ENCODE measurements at regions not wholly inside any gene's neighbourhood (a gene's known extent, or its start where the extent isn't known, plus 50 kb on each side); places are given as distances from the start of the nearest gene placed in this dataset.

DNA sequence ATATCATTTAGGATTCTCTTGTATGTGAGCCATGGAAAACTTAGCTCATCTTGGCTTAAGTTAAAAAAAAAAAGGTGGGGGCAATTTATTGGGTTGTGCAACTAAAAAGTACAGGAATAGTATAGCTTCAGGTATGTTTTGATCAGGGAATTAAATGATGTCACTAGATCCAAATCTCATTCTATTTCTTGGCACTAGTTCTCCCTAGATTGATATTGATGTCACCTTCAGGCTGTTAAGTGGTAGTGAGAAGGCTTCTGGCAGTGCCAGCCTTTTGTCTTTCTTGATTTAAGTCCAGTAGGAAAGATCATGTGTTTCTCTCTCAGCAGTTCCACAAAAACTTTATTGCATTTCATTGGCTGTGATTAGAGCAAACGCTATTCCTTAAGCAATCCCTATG is 65.0 kb upstream of the ZBED5 start:
- 79 to 84% methylated on average over 1 of the region's 1 CpG for WGBS, 2 donors
- Histone ChIP-seq H3K4me3 (no peak overlapping the region), H3K4me1 (ENCODE audit: control insufficient read depth in 5 of 5, insufficient read depth in 5 of 5, low read length in 5 of 5) (peaks cover 0 to 8% (median 0%) of the 10 kb centered on the region in 5 donors), H3K36me3 (ENCODE audit: control insufficient read depth in 4 of 4, insufficient read depth in 4 of 4, low read length in 4 of 4) (no peaks in the 10 kb centered on the region), H3K27ac (ENCODE audit: low read depth in 1 of 2, low read length in 1 of 2) (no peak overlapping the region), H3K9ac (ENCODE audit: insufficient read depth in 1 of 2, low read length in 2 of 2) (no peak overlapping the region), H3K27me3 (ENCODE audit: control insufficient read depth in 3 of 3, insufficient read depth in 3 of 3, low read length in 2 of 3) (no peaks in the 10 kb centered on the region), H3K9me3 (ENCODE audit: control insufficient read depth in 4 of 4, insufficient read depth in 3 of 4, low read length in 3 of 4) (no peaks in the 10 kb centered on the region)
- no peak for ATAC-seq (ENCODE audit: insufficient read depth, low FRiP score)
- no peak for TF ChIP-seq CTCF (IDR thresholded peaks at IDR 0.05; ENCODE audit: control extremely low read depth, extremely low read depth)
- no peak for DNase-seq

DNA sequence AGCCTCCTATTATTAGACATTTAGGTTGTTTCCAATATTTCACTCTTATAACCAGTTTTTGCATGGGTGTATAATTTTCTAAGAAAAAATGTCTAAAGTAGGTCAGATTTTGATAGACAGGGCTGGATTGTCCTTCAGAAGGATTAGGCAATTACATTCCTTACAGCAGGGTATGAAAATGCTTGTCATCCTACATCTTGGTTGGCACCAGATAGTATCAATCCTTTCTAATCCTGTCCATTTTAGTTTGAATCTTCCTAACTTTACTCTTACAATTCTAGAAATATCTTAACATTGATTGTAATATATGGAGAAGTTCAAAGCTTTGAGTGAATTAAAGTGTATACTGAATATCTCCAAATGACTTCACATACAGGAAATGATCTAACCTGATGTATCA is 63.0 kb upstream of the ZBED5 start:
- H3K36me3 ChIP-seq (ENCODE audit: control insufficient read depth in 4 of 4, insufficient read depth in 4 of 4, low read length in 4 of 4): no peaks in the 10 kb centered on the region
- H3K9ac ChIP-seq (ENCODE audit: insufficient read depth in 1 of 2, low read length in 2 of 2): no peak overlapping the region
- H3K4me1 ChIP-seq (ENCODE audit: control insufficient read depth in 5 of 5, insufficient read depth in 5 of 5, low read length in 5 of 5): peaks cover 0 to 2% (median 0%) of the 10 kb centered on the region in 5 donors
- no peak overlapping the region for H3K4me3 ChIP-seq
- H3K27ac ChIP-seq (ENCODE audit: low read depth in 1 of 2, low read length in 1 of 2): no peak overlapping the region
- no peak for ATAC-seq (ENCODE audit: insufficient read depth, low FRiP score)
- no peak for TF ChIP-seq CTCF (IDR thresholded peaks at IDR 0.05; ENCODE audit: control extremely low read depth, extremely low read depth)
- no peaks in the 10 kb centered on the region for H3K27me3 ChIP-seq (ENCODE audit: control insufficient read depth in 3 of 3, insufficient read depth in 3 of 3, low read length in 2 of 3)
- peaks cover 0 to 2% (median 0%) of the 10 kb centered on the region in 4 donors for H3K9me3 ChIP-seq (ENCODE audit: control insufficient read depth in 4 of 4, insufficient read depth in 3 of 4, low read length in 3 of 4)
- DNase-seq: no peak

DNA sequence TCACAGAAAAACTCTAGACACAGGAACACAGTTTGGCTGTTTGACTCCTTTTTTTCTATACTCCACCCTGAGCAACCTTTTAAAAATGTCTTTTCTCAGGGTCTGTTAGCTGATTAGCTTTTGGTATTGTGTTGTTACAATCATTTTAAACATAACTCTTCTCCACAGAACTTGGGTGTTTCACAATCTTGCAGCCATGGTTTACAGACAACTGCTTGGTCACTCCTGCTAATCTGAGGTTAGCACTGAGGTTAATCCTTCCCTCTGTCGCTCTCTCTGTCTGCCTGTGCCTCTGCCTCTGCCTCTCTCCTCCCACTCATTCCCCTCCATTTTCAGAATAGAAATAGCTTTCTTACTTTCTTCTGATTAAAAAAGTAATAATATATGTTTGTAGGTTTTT is 62.4 kb upstream of the ZBED5 start:
- H3K27me3 ChIP-seq (ENCODE audit: control insufficient read depth in 3 of 3, insufficient read depth in 3 of 3, low read length in 2 of 3): no peaks in the 10 kb centered on the region
- H3K9ac ChIP-seq (ENCODE audit: insufficient read depth in 1 of 2, low read length in 2 of 2): no peak overlapping the region
- no peak for TF ChIP-seq CTCF (IDR thresholded peaks at IDR 0.05; ENCODE audit: control extremely low read depth, extremely low read depth)
- H3K36me3 ChIP-seq (ENCODE audit: control insufficient read depth in 4 of 4, insufficient read depth in 4 of 4, low read length in 4 of 4): no peaks in the 10 kb centered on the region
- H3K4me1 ChIP-seq (ENCODE audit: control insufficient read depth in 5 of 5, insufficient read depth in 5 of 5, low read length in 5 of 5): no peaks in the 10 kb centered on the region
- no peak overlapping the region for H3K27ac ChIP-seq (ENCODE audit: low read depth in 1 of 2, low read length in 1 of 2)
- ATAC-seq (ENCODE audit: insufficient read depth, low FRiP score) (no peak), DNase-seq (no peak)
- WGBS, 2 donors: 19 to 44% methylated on average over 1 of the region's 1 CpG
- no peak overlapping the region for H3K4me3 ChIP-seq
- H3K9me3 ChIP-seq (ENCODE audit: control insufficient read depth in 4 of 4, insufficient read depth in 3 of 4, low read length in 3 of 4): peaks cover 0 to 2% (median 0%) of the 10 kb centered on the region in 4 donors

- TF ChIP-seq CTCF (IDR thresholded peaks at IDR 0.05; ENCODE audit: control extremely low read depth, extremely low read depth): no peak
- peaks cover 0 to 2% (median 0%) of the 10 kb centered on the region in 4 donors for H3K9me3 ChIP-seq (ENCODE audit: control insufficient read depth in 4 of 4, insufficient read depth in 3 of 4, low read length in 3 of 4)
- H3K27ac ChIP-seq (ENCODE audit: low read depth in 1 of 2, low read length in 1 of 2): no peak overlapping the region
- H3K4me3 ChIP-seq: no peak overlapping the region
- no peak overlapping the region for H3K9ac ChIP-seq (ENCODE audit: insufficient read depth in 1 of 2, low read length in 2 of 2)
- WGBS, 2 donors: 32 to 45% methylated on average over 1 of the region's 1 CpG
- H3K27me3 ChIP-seq (ENCODE audit: control insufficient read depth in 3 of 3, insufficient read depth in 3 of 3, low read length in 2 of 3): no peaks in the 10 kb centered on the region
- no peaks in the 10 kb centered on the region for H3K4me1 ChIP-seq (ENCODE audit: control insufficient read depth in 5 of 5, insufficient read depth in 5 of 5, low read length in 5 of 5)
- DNase-seq: no peak
- ATAC-seq (ENCODE audit: insufficient read depth, low FRiP score): no peak
- no peaks in the 10 kb centered on the region for H3K36me3 ChIP-seq (ENCODE audit: control insufficient read depth in 4 of 4, insufficient read depth in 4 of 4, low read length in 4 of 4)
Observed at GRCh38 chr11:10918698-10919097, 60.8 kb upstream of the ZBED5 start.

All from lung (tissue), 11 donors.